ENCODE measurements at regions not wholly inside any gene's neighbourhood (a gene's known extent, or its start where the extent isn't known, plus 50 kb on each side); places are given as distances from the start of the nearest gene placed in this dataset.

- Histone ChIP-seq H3K4me1 (ENCODE audit: control insufficient read depth, insufficient read depth, low read length) (no peaks in the 10 kb centered on the region; the same call in 1 of the 2 replicates), H3K9me3 (ENCODE audit: control insufficient read depth, insufficient read depth, low read length) (no peaks in the 10 kb centered on the region), H3K27ac (ENCODE audit: low read length) (no peak overlapping the region), H3K36me3 (ENCODE audit: control insufficient read depth, insufficient read depth, low read length) (no peaks in the 10 kb centered on the region), H3K27me3 (ENCODE audit: control insufficient read depth, insufficient read depth, low read length) (no peaks in the 10 kb centered on the region), H3K4me3 (ENCODE audit: low read length) (no peak overlapping the region)
- WGBS (ENCODE audit: insufficient coverage, insufficient read length) = no CpG with 5 or more reads among the region's 2 CpGs
- DNase-seq (ENCODE audit: low read depth, low spot score) = no peak
Measured at GRCh38 chr12:93962336-93962735, 186.0 kb upstream of the PLXNC1 start.

GRCh38 chr12:93964936-93965335, 183.4 kb upstream of the PLXNC1 start:
- Histone ChIP-seq H3K27me3 (ENCODE audit: control insufficient read depth, insufficient read depth, low read length) (no peaks in the 10 kb centered on the region), H3K27ac (ENCODE audit: low read length) (no peak overlapping the region), H3K36me3 (ENCODE audit: control insufficient read depth, insufficient read depth, low read length) (no peaks in the 10 kb centered on the region), H3K4me1 (ENCODE audit: control insufficient read depth, insufficient read depth, low read length) (no peaks in the 10 kb centered on the region), H3K4me3 (ENCODE audit: low read length) (no peak overlapping the region), H3K9me3 (ENCODE audit: control insufficient read depth, insufficient read depth, low read length) (no peaks in the 10 kb centered on the region)
- no CpG with 5 or more reads among the region's 4 CpGs for WGBS (ENCODE audit: insufficient coverage, insufficient read length)
- no peak for DNase-seq (ENCODE audit: low read depth, low spot score)

GRCh38 chr12:93966516-93967133, 181.8 kb upstream of the PLXNC1 start:
- 100% methylated on average over 1 of the region's 1 CpG for whole genome bisulfite sequencing (ENCODE audit: insufficient coverage, insufficient read length)

GRCh38 chr12:93967454-93967853, 180.9 kb upstream of the PLXNC1 start:
- Histone ChIP-seq H3K9me3 (ENCODE audit: control insufficient read depth, insufficient read depth, low read length) (no peaks in the 10 kb centered on the region), H3K27ac (ENCODE audit: low read length) (no peak overlapping the region), H3K4me1 (ENCODE audit: control insufficient read depth, insufficient read depth, low read length) (no peaks in the 10 kb centered on the region), H3K27me3 (ENCODE audit: control insufficient read depth, insufficient read depth, low read length) (no peaks in the 10 kb centered on the region), H3K36me3 (ENCODE audit: control insufficient read depth, insufficient read depth, low read length) (no peaks in the 10 kb centered on the region), H3K4me3 (ENCODE audit: low read length) (no peak overlapping the region)
- DNase-seq (ENCODE audit: low read depth, low spot score) = no peak
- WGBS (ENCODE audit: insufficient coverage, insufficient read length) = no CpG with 5 or more reads among the region's 6 CpGs

More at GRCh38 chr12:93966516-93967133, 181.8 kb upstream of the PLXNC1 start:
- Histone ChIP-seq H3K27ac (ENCODE audit: low read length) (no peak overlapping the region), H3K36me3 (ENCODE audit: control insufficient read depth, insufficient read depth, low read length) (no peaks in the 10 kb centered on the region), H3K4me1 (ENCODE audit: control insufficient read depth, insufficient read depth, low read length) (no peaks in the 10 kb centered on the region), H3K27me3 (ENCODE audit: control insufficient read depth, insufficient read depth, low read length) (no peaks in the 10 kb centered on the region), H3K9me3 (ENCODE audit: control insufficient read depth, insufficient read depth, low read length) (no peaks in the 10 kb centered on the region), H3K4me3 (ENCODE audit: low read length) (no peak overlapping the region)
- no peak for DNase-seq (ENCODE audit: low read depth, low spot score)

- DNase-seq (ENCODE audit: low read depth, low spot score) = no peak
- no peaks in the 10 kb centered on the region for H3K36me3 ChIP-seq (ENCODE audit: control insufficient read depth, insufficient read depth, low read length)
- H3K27me3 ChIP-seq (ENCODE audit: control insufficient read depth, insufficient read depth, low read length) = no peaks in the 10 kb centered on the region
- no peak overlapping the region for H3K27ac ChIP-seq (ENCODE audit: low read length)
- H3K4me3 ChIP-seq (ENCODE audit: low read length) = no peak overlapping the region
- no peaks in the 10 kb centered on the region for H3K4me1 ChIP-seq (ENCODE audit: control insufficient read depth, insufficient read depth, low read length)
- no CpG with 5 or more reads among the region's 12 CpGs for WGBS (ENCODE audit: insufficient coverage, insufficient read length)
- no peaks in the 10 kb centered on the region for H3K9me3 ChIP-seq (ENCODE audit: control insufficient read depth, insufficient read depth, low read length)
Measured at GRCh38 chr12:93968536-93969285, 179.7 kb upstream of the PLXNC1 start.

- Histone ChIP-seq H3K4me3 (ENCODE audit: low read length) (no peak overlapping the region), H3K27me3 (ENCODE audit: control insufficient read depth, insufficient read depth, low read length) (no peaks in the 10 kb centered on the region), H3K36me3 (ENCODE audit: control insufficient read depth, insufficient read depth, low read length) (no peaks in the 10 kb centered on the region), H3K9me3 (ENCODE audit: control insufficient read depth, insufficient read depth, low read length) (no peaks in the 10 kb centered on the region), H3K27ac (ENCODE audit: low read length) (no peak overlapping the region), H3K4me1 (ENCODE audit: control insufficient read depth, insufficient read depth, low read length) (no peaks in the 10 kb centered on the region)
- no CpG with 5 or more reads among the region's 10 CpGs for WGBS (ENCODE audit: insufficient coverage, insufficient read length)
- no peak for DNase-seq (ENCODE audit: low read depth, low spot score)
Measured at GRCh38 chr12:93970900-93971688, 177.3 kb upstream of the PLXNC1 start.

- Histone ChIP-seq H3K4me1 (ENCODE audit: control insufficient read depth, insufficient read depth, low read length) (no peaks in the 10 kb centered on the region), H3K9me3 (ENCODE audit: control insufficient read depth, insufficient read depth, low read length) (no peaks in the 10 kb centered on the region), H3K36me3 (ENCODE audit: control insufficient read depth, insufficient read depth, low read length) (no peaks in the 10 kb centered on the region), H3K27ac (ENCODE audit: low read length) (no peak overlapping the region), H3K4me3 (ENCODE audit: low read length) (no peak overlapping the region), H3K27me3 (ENCODE audit: control insufficient read depth, insufficient read depth, low read length) (no peaks in the 10 kb centered on the region)
- DNase-seq (ENCODE audit: low read depth, low spot score) = no peak
- WGBS (ENCODE audit: insufficient coverage, insufficient read length) = no CpG with 5 or more reads among the region's 8 CpGs
Measured at GRCh38 chr12:93972411-93973208, 175.8 kb upstream of the PLXNC1 start.

- H3K4me3 ChIP-seq (ENCODE audit: low read length) = no peak overlapping the region
- no peaks in the 10 kb centered on the region for H3K4me1 ChIP-seq (ENCODE audit: control insufficient read depth, insufficient read depth, low read length)
- H3K36me3 ChIP-seq (ENCODE audit: control insufficient read depth, insufficient read depth, low read length) = no peaks in the 10 kb centered on the region
- no peaks in the 10 kb centered on the region for H3K9me3 ChIP-seq (ENCODE audit: control insufficient read depth, insufficient read depth, low read length)
- WGBS (ENCODE audit: insufficient coverage, insufficient read length) = 100% methylated on average over 1 of the region's 3 CpGs
- no peaks in the 10 kb centered on the region for H3K27me3 ChIP-seq (ENCODE audit: control insufficient read depth, insufficient read depth, low read length)
- no peak overlapping the region for H3K27ac ChIP-seq (ENCODE audit: low read length)
- DNase-seq (ENCODE audit: low read depth, low spot score) = no peak
Measured at GRCh38 chr12:93974252-93974651, 174.1 kb upstream of the PLXNC1 start.

GRCh38 chr12:93976024-93976423, 172.4 kb upstream of the PLXNC1 start:
- Histone ChIP-seq H3K36me3 (ENCODE audit: control insufficient read depth, insufficient read depth, low read length) (no peaks in the 10 kb centered on the region), H3K27me3 (ENCODE audit: control insufficient read depth, insufficient read depth, low read length) (no peaks in the 10 kb centered on the region), H3K9me3 (ENCODE audit: control insufficient read depth, insufficient read depth, low read length) (no peaks in the 10 kb centered on the region), H3K4me1 (ENCODE audit: control insufficient read depth, insufficient read depth, low read length) (no peaks in the 10 kb centered on the region), H3K4me3 (ENCODE audit: low read length) (no peak overlapping the region), H3K27ac (ENCODE audit: low read length) (no peak overlapping the region)
- no CpG with 5 or more reads among the region's 2 CpGs for WGBS (ENCODE audit: insufficient coverage, insufficient read length)
- DNase-seq (ENCODE audit: low read depth, low spot score) = no peak

GRCh38 chr12:93977081-93977480, 171.3 kb upstream of the PLXNC1 start:
- Histone ChIP-seq H3K36me3 (ENCODE audit: control insufficient read depth, insufficient read depth, low read length) (no peaks in the 10 kb centered on the region), H3K4me1 (ENCODE audit: control insufficient read depth, insufficient read depth, low read length) (no peaks in the 10 kb centered on the region), H3K27me3 (ENCODE audit: control insufficient read depth, insufficient read depth, low read length) (no peaks in the 10 kb centered on the region), H3K9me3 (ENCODE audit: control insufficient read depth, insufficient read depth, low read length) (no peaks in the 10 kb centered on the region), H3K4me3 (ENCODE audit: low read length) (no peak overlapping the region), H3K27ac (ENCODE audit: low read length) (no peak overlapping the region)
- DNase-seq (ENCODE audit: low read depth, low spot score) = no peak
- no CpG with 5 or more reads among the region's 3 CpGs for WGBS (ENCODE audit: insufficient coverage, insufficient read length)
